Neural crest cell (in vitro differentiated cells): ENCODE measurements at regions not wholly inside any gene's neighbourhood (a gene's known extent, or its start where the extent isn't known, plus 50 kb on each side); places are given as distances from the start of the nearest gene placed in this dataset.

Experiments
- DNase-seq: peaks from one replicate; pipeline ENCODE4 v3.0.0; 2021; ENCODE audit warnings: low read depth, mixed read lengths, low spot score
- H3K27ac Mint-ChIP-seq: one replicate; pipeline ENCODE4 v1.8.0; 2021; ENCODE audit warnings: mild to moderate bottlenecking, mixed read lengths; ENCODE audit not compliant: unreplicated experiment
- H3K27me3 Mint-ChIP-seq: 2 replicates; pipeline ENCODE4 v1.8.0; 2021; ENCODE audit warnings: low read depth, mild to moderate bottlenecking, mixed read lengths
- H3K36me3 Mint-ChIP-seq: 2 replicates; pipeline ENCODE4 v1.8.0; 2021; ENCODE audit warnings: low read depth, mild to moderate bottlenecking, mixed read lengths
- H3K4me1 Mint-ChIP-seq: 2 replicates; pipeline ENCODE4 v1.8.0; 2021; ENCODE audit warnings: mixed read lengths
- H3K4me3 Mint-ChIP-seq: one replicate; pipeline ENCODE4 v1.8.0; 2021; ENCODE audit warnings: mild to moderate bottlenecking, mixed read lengths
- H3K9me3 Mint-ChIP-seq: 2 replicates; pipeline ENCODE4 v1.8.0; 2021; ENCODE audit warnings: mixed read lengths
- CTCF ChIP-seq: fragments of 200-600 bp; sonication (generic); conservative IDR thresholded peaks from 2 replicates; pipeline ENCODE4 v1.5.0; 2021; ENCODE audit warnings: antibody characterized with exemption, mild to moderate bottlenecking

GRCh38 chr6:113642001-113642713 is 215.0 kb upstream of the MARCKS start:
- Mint-ChIP-seq H3K27ac (no peak overlapping the region), H3K27me3 (no peaks in the 10 kb centered on the region), H3K4me3 (no peak overlapping the region), H3K36me3 (no peaks in the 10 kb centered on the region), H3K9me3 (no peaks in the 10 kb centered on the region), H3K4me1 (peaks cover 10% of the 10 kb centered on the region)
- DNase-seq, result no peak
- no peak for TF ChIP-seq CTCF

- H3K36me3 Mint-ChIP-seq, result no peaks in the 10 kb centered on the region
- TF ChIP-seq CTCF, result no peak
- no peaks in the 10 kb centered on the region for H3K9me3 Mint-ChIP-seq
- DNase-seq, result no peak
- H3K4me1 Mint-ChIP-seq, result peaks cover 10% of the 10 kb centered on the region
- no peak overlapping the region for H3K27ac Mint-ChIP-seq
- H3K27me3 Mint-ChIP-seq, result no peaks in the 10 kb centered on the region
- no peak overlapping the region for H3K4me3 Mint-ChIP-seq
Measured at GRCh38 chr6:113642714-113643406, 214.3 kb upstream of the MARCKS start.

GRCh38 chr6:113643407-113643770 is 213.8 kb upstream of the MARCKS start:
- Mint-ChIP-seq H3K4me1 (peaks cover 10% of the 10 kb centered on the region), H3K4me3 (no peak overlapping the region), H3K27ac (no peak overlapping the region), H3K27me3 (no peaks in the 10 kb centered on the region), H3K36me3 (no peaks in the 10 kb centered on the region), H3K9me3 (no peaks in the 10 kb centered on the region)
- TF ChIP-seq CTCF, result no peak
- DNase-seq, result no peak

GRCh38 chr6:113644861-113645575 is 212.1 kb upstream of the MARCKS start:
- H3K27me3 Mint-ChIP-seq, result no peaks in the 10 kb centered on the region
- no peak for DNase-seq
- no peak for TF ChIP-seq CTCF
- H3K27ac Mint-ChIP-seq, result no peak overlapping the region
- no peak overlapping the region for H3K4me3 Mint-ChIP-seq
- peaks cover 12% of the 10 kb centered on the region for H3K4me1 Mint-ChIP-seq
- no peaks in the 10 kb centered on the region for H3K9me3 Mint-ChIP-seq
- H3K36me3 Mint-ChIP-seq, result no peaks in the 10 kb centered on the region

- Mint-ChIP-seq H3K36me3 (no peaks in the 10 kb centered on the region), H3K27me3 (no peaks in the 10 kb centered on the region), H3K9me3 (no peaks in the 10 kb centered on the region), H3K4me3 (no peak overlapping the region), H3K4me1 (peaks cover 8% of the 10 kb centered on the region), H3K27ac (peak overlapping the region; percentile 20)
- no peak for DNase-seq
- no peak for TF ChIP-seq CTCF
Measured at GRCh38 chr6:113645576-113645970, 211.6 kb upstream of the MARCKS start.
